ENCODE measurements at regions not wholly inside any gene's neighbourhood (a gene's known extent, or its start where the extent isn't known, plus 50 kb on each side); places are given as distances from the start of the nearest gene placed in this dataset.

DNA sequence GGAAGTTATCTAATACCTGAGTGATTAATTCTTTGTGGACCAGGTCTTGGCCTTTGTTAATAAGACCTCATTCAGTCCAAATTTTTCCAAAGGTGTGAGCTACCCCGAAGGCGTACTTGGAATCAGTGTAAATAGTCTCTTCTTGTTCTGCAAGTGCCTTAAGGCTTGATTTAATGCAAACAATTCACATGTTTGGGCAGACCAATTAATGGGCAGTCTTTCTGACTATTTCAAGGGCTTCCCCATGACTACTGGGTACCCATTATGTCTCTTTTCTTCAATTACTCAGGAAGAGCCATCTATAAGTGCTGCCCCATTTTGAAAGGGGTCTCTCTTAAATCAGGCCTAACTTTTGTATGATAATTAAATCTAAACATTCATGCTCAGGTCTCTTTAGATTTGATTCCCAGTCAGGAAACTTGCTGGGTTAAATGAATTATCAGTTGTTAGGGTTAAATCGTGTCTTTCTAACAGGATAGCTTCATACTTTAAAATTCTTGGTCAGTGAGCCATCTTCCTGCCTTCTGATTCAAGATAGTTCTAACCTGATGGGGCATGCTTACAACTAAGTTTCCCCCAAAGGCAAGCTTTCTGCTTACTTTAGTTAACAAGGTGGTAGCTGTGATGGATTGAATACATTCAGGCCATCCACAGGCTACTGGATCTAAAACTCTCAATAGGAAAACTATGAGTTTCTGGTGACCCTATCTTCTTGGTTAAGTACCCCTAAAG is 179.6 kb downstream of the CCNG2 start:
- no peak for TF ChIP-seq EZH2 (IDR thresholded peaks at IDR 0.05; ENCODE audit: insufficient read depth, poor library complexity, severe bottlenecking)
- no peak for TF ChIP-seq EZH2phosphoT487 (IDR thresholded peaks at IDR 0.05; ENCODE audit: insufficient read depth, low read depth)

All from GM23248 (cell line).